Activated CD4-positive, alpha-beta memory T cell treated with anti-CD3 and anti-CD28 coated beads for 36 hours (primary cell): ENCODE measurements at regions not wholly inside any gene's neighbourhood (a gene's known extent, or its start where the extent isn't known, plus 50 kb on each side); places are given as distances from the start of the nearest gene placed in this dataset.
A peak's percentile ranks its signal among the peaks of the same experiment; 100 is the strongest.

Experiments used
- CTCF ChIA-PET: fragments of 350-600 bp; sonication (Branson Sonifier 250); formaldehyde crosslinking; loops from one replicate; lab custom pipeline; 2021; ENCODE audit warnings: antibody characterized with exemption, inconsistent platforms; lab: Charles Lee
- POLR2A ChIA-PET: fragments of 350-600 bp; sonication (Branson Sonifier 250); formaldehyde crosslinking; loops from one replicate; lab custom pipeline; 2021; ENCODE audit warnings: antibody characterized with exemption; lab: Charles Lee
- DNase-seq: peaks from one replicate; pipeline ENCODE4 v3.0.0-alpha.2; 2020
- H3K27ac Mint-ChIP-seq: one replicate; pipeline ENCODE4 v1.8.0; 2021; ENCODE audit warnings: mixed read lengths
- H3K27me3 Mint-ChIP-seq: one replicate; pipeline ENCODE4 v1.8.0; 2021; ENCODE audit warnings: mixed read lengths
- H3K36me3 Mint-ChIP-seq: one replicate; pipeline ENCODE4 v1.8.0; 2021; ENCODE audit warnings: mixed read lengths
- H3K4me1 Mint-ChIP-seq: one replicate; pipeline ENCODE4 v1.8.0; 2021; ENCODE audit warnings: low read depth, mixed read lengths
- H3K4me3 Mint-ChIP-seq: one replicate; pipeline ENCODE4 v1.8.0; 2021; ENCODE audit warnings: mild to moderate bottlenecking, mixed read lengths
- H3K9me3 Mint-ChIP-seq: one replicate; pipeline ENCODE4 v1.8.0; 2021; ENCODE audit warnings: mixed read lengths
- intact Hi-C: fragments of 100-400 bp; cut with micrococcal nuclease; formaldehyde crosslinking; loops from one replicate; pipeline ENCODE4 v1.15.1; 2023

DNA sequence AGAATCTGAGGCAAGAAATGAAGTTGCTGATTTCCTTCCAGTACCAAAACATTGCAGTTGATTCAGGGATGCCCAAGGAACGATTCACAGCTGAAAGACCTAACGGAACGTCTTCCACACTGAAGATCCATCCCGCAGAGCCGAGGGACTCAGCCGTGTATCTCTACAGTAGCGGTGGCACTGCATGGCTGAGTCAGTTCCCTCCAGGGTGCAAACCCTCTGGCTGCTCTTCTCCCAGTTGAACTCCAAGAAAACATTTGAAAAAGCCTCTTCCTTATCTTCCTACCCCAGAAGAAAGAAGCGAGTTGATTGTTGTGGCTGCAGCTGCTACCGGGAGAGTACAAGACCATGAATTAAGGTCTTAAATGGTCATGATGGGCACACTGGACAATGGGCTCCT, 147.1 kb upstream of the PRSS1 start:
- Mint-ChIP-seq H3K36me3 (no peaks in the 10 kb centered on the region), H3K27me3 (no peaks in the 10 kb centered on the region), H3K4me3 (no peak overlapping the region), H3K9me3 (no peaks in the 10 kb centered on the region), H3K27ac (no peak overlapping the region), H3K4me1 (no peaks in the 10 kb centered on the region)
- CTCF ChIA-PET = interaction anchor here (1.0 to 1.5 kb wide), 2 partner anchors 14 to 208 kb away, joined by 3 read pairs; no protein-coding TSS in a partner anchor
- DNase-seq = no peak
- POLR2A ChIA-PET = no interaction called here
- intact Hi-C loops = loop anchor here (5.0 kb wide), 1 partner anchor 615 kb away; no protein-coding TSS in a partner anchor

- no peaks in the 10 kb centered on the region for H3K9me3 Mint-ChIP-seq
- no peaks in the 10 kb centered on the region for H3K36me3 Mint-ChIP-seq
- ChIA-PET POLR2A (no interaction called here), CTCF (interaction anchor here (2.1 kb wide), 1 partner anchor 40 kb away, joined by 6 read pairs; no protein-coding TSS in a partner anchor)
- DNase-seq = no peak
- intact Hi-C loops = no loop called here
- H3K4me1 Mint-ChIP-seq = no peaks in the 10 kb centered on the region
- H3K27me3 Mint-ChIP-seq = no peaks in the 10 kb centered on the region
- no peak overlapping the region for H3K4me3 Mint-ChIP-seq
- no peak overlapping the region for H3K27ac Mint-ChIP-seq
These were observed 151.0 kb upstream of the PRSS1 start for GRCh38 chr7:142598297-142598696.

DNA sequence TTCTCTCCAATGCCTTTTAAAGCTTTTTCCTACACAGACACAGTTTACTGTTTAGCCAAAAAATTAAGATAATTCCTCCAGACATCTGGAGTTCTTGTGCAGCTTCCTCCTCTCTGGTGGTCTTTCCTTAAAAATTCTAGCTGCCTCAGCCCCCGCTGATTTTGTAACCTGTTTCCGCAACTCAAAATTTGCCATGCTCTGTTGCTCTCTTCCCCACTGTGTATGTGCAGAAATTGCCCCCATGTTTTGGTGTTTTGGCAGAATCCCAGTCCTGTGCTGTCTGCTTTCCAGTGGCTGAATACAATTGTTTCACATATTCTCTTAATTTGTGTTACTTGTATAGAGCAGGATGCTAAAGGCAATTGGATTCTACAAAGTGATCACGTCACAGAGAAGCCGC, 151.7 kb upstream of the PRSS1 start:
- no peaks in the 10 kb centered on the region for H3K36me3 Mint-ChIP-seq
- H3K27me3 Mint-ChIP-seq = no peaks in the 10 kb centered on the region
- H3K27ac Mint-ChIP-seq = no peak overlapping the region
- intact Hi-C loops = no loop called here
- ChIA-PET POLR2A (no interaction called here), CTCF (interaction anchor here (0.5 to 2.1 kb wide), 4 partner anchors 10 to 39 kb away, joined by 3 to 6 read pairs (median 4); no protein-coding TSS in a partner anchor)
- no peaks in the 10 kb centered on the region for H3K9me3 Mint-ChIP-seq
- no peak overlapping the region for H3K4me3 Mint-ChIP-seq
- no peaks in the 10 kb centered on the region for H3K4me1 Mint-ChIP-seq
- DNase-seq = no peak

DNA sequence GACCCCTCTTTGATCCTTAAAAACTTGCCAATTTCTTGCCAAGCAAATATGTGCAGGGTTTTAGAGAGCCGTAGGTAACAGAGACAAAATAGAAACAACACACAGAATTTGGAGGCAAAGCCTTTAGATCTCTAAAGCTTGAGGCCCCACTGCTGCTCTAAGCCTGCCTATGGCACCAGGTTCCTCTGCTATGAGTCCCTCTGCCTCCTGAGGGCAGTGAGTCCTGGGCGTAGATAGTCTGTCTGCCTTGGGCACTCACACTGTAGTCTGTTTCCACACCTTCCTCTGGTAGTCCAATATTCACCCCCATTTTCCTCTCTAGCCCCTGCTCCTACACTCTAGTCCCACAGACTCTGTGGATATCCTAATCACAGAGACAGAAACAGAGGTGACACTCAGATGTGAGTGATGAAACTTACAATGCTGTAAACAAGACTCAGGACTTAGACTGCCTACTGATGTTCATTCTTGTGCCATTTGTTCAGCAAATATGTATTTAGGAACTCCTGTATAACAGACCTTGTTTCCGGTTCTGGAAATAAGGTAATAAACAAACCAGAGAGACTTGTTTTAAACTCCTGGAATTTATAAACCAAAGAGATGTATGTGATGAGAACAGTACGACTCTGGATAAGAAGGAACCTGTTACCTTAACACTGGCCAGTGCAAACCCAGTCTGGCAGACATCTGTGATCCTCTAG, 153.3 kb upstream of the PRSS1 start:
- CTCF ChIA-PET = interaction anchor here (1.6 kb wide), 1 partner anchor 8 kb away, joined by 7 read pairs; no protein-coding TSS in a partner anchor
- intact Hi-C loops = no loop called here
- no peaks in the 10 kb centered on the region for H3K4me1 Mint-ChIP-seq
- DNase-seq = no peak
- no peaks in the 10 kb centered on the region for H3K9me3 Mint-ChIP-seq
- H3K4me3 Mint-ChIP-seq = no peak overlapping the region
- H3K27ac Mint-ChIP-seq = no peak overlapping the region
- H3K36me3 Mint-ChIP-seq = no peaks in the 10 kb centered on the region
- H3K27me3 Mint-ChIP-seq = no peaks in the 10 kb centered on the region
- POLR2A ChIA-PET = no interaction called here

- H3K9me3 Mint-ChIP-seq = no peaks in the 10 kb centered on the region
- H3K4me3 Mint-ChIP-seq = no peak overlapping the region
- H3K27ac Mint-ChIP-seq = no peak overlapping the region
- no peak for DNase-seq
- intact Hi-C loops = no loop called here
- H3K27me3 Mint-ChIP-seq = no peaks in the 10 kb centered on the region
- no peaks in the 10 kb centered on the region for H3K36me3 Mint-ChIP-seq
- H3K4me1 Mint-ChIP-seq = no peaks in the 10 kb centered on the region
- POLR2A ChIA-PET = no interaction called here
- CTCF ChIA-PET = interaction anchor here (0.6 to 1.6 kb wide), 2 partner anchors 9 to 22 kb away, joined by 3 to 7 read pairs; no protein-coding TSS in a partner anchor
These were observed 155.2 kb upstream of the PRSS1 start for GRCh38 chr7:142594078-142594477.

GRCh38 chr7:142593106-142593505, 156.2 kb upstream of the PRSS1 start:
- ChIA-PET POLR2A (no interaction called here), CTCF (interaction anchor here (1.9 kb wide), 1 partner anchor 35 kb away, joined by 7 read pairs; no protein-coding TSS in a partner anchor)
- intact Hi-C loops = no loop called here
- Mint-ChIP-seq H3K4me1 (no peaks in the 10 kb centered on the region), H3K4me3 (no peak overlapping the region), H3K9me3 (no peaks in the 10 kb centered on the region), H3K27me3 (no peaks in the 10 kb centered on the region), H3K36me3 (no peaks in the 10 kb centered on the region), H3K27ac (no peak overlapping the region)
- DNase-seq = no peak

GRCh38 chr7:142592664-142593063, 156.6 kb upstream of the PRSS1 start:
- intact Hi-C loops = no loop called here
- DNase-seq = no peak
- Mint-ChIP-seq H3K9me3 (no peaks in the 10 kb centered on the region), H3K27ac (no peak overlapping the region), H3K27me3 (no peaks in the 10 kb centered on the region), H3K4me3 (no peak overlapping the region), H3K36me3 (no peaks in the 10 kb centered on the region), H3K4me1 (no peaks in the 10 kb centered on the region)
- POLR2A ChIA-PET = no interaction called here
- CTCF ChIA-PET = interaction anchor here (1.9 kb wide), 1 partner anchor 35 kb away, joined by 7 read pairs; no protein-coding TSS in a partner anchor

- H3K27ac Mint-ChIP-seq = no peak overlapping the region
- no peaks in the 10 kb centered on the region for H3K36me3 Mint-ChIP-seq
- CTCF ChIA-PET = interaction anchor here (1.9 kb wide), 1 partner anchor 34 kb away, joined by 7 read pairs; no protein-coding TSS in a partner anchor
- no peak overlapping the region for H3K4me3 Mint-ChIP-seq
- intact Hi-C loops = no loop called here
- H3K4me1 Mint-ChIP-seq = no peaks in the 10 kb centered on the region
- no peaks in the 10 kb centered on the region for H3K9me3 Mint-ChIP-seq
- H3K27me3 Mint-ChIP-seq = no peaks in the 10 kb centered on the region
- POLR2A ChIA-PET = no interaction called here
- DNase-seq = no peak
These were observed 157.0 kb upstream of the PRSS1 start for GRCh38 chr7:142592231-142592630.

GRCh38 chr7:142590830-142591457, 158.3 kb upstream of the PRSS1 start:
- no peak for DNase-seq
- no peaks in the 10 kb centered on the region for H3K27me3 Mint-ChIP-seq
- H3K27ac Mint-ChIP-seq = no peak overlapping the region
- CTCF ChIA-PET = interaction anchor here (0.8 to 1.3 kb wide), 3 partner anchors 8 to 56 kb away, joined by 3 read pairs; no protein-coding TSS in a partner anchor
- no peaks in the 10 kb centered on the region for H3K4me1 Mint-ChIP-seq
- H3K4me3 Mint-ChIP-seq = no peak overlapping the region
- intact Hi-C loops = no loop called here
- no peaks in the 10 kb centered on the region for H3K36me3 Mint-ChIP-seq
- H3K9me3 Mint-ChIP-seq = no peaks in the 10 kb centered on the region
- POLR2A ChIA-PET = no interaction called here

GRCh38 chr7:142590077-142590476, 159.2 kb upstream of the PRSS1 start:
- DNase-seq = no peak
- intact Hi-C loops = no loop called here
- H3K27me3 Mint-ChIP-seq = no peaks in the 10 kb centered on the region
- no peaks in the 10 kb centered on the region for H3K36me3 Mint-ChIP-seq
- no peak overlapping the region for H3K4me3 Mint-ChIP-seq
- H3K9me3 Mint-ChIP-seq = no peaks in the 10 kb centered on the region
- ChIA-PET CTCF (interaction anchor here (0.7 to 0.8 kb wide), 2 partner anchors 55 to 74 kb away, joined by 3 to 4 read pairs; no protein-coding TSS in a partner anchor), POLR2A (no interaction called here)
- no peak overlapping the region for H3K27ac Mint-ChIP-seq
- H3K4me1 Mint-ChIP-seq = no peaks in the 10 kb centered on the region

- Mint-ChIP-seq H3K27me3 (no peaks in the 10 kb centered on the region), H3K4me3 (no peak overlapping the region)
- POLR2A ChIA-PET = interaction anchor here (0.6 to 1.4 kb wide), 2 partner anchors 160 to 202 kb away, joined by 3 to 4 read pairs; no protein-coding TSS in a partner anchor
These were observed 161.6 kb upstream of the PRSS1 start for GRCh38 chr7:142587578-142588191.

More at GRCh38 chr7:142587578-142588191, 161.6 kb upstream of the PRSS1 start:
- Mint-ChIP-seq H3K9me3 (no peaks in the 10 kb centered on the region), H3K27ac (peak overlapping the region; percentile 54), H3K36me3 (no peaks in the 10 kb centered on the region), H3K4me1 (peaks cover 8% of the 10 kb centered on the region)
- no peak for DNase-seq
- intact Hi-C loops = loop anchor here (1.0 kb wide), 2 partner anchors 29 to 52 kb away; no protein-coding TSS in a partner anchor
- CTCF ChIA-PET = interaction anchor here (0.7 to 2.8 kb wide), 20 partner anchors 9 to 373 kb away, joined by 3 to 22 read pairs (median 3); no protein-coding TSS in a partner anchor
